Uterus (tissue), 2 donors: ENCODE measurements at regions not wholly inside any gene's neighbourhood (a gene's known extent, or its start where the extent isn't known, plus 50 kb on each side); places are given as distances from the start of the nearest gene placed in this dataset.

Source experiments
- POLR2A ChIP-seq, 2 donors: fragments of 450-650 bp; IDR thresholded peaks; one replicate each; pipeline ENCODE4 v1.6.1; 2016; ENCODE audit warnings: antibody characterized with exemption in 2 of 2, mild to moderate bottlenecking in 1 of 2, moderate library complexity in 1 of 2
- TF ChIP-seq, protein P1 (sequence below), 4 experiments: fragments of 200-600 bp in 2 of 4; fragments of 450-650 bp in 2 of 4; sonication (generic) in 2 of 4; IDR thresholded peaks; one replicate each; pipeline ENCODE4 v1.5.1; 2016 to 2019; ENCODE audit warnings: antibody characterized with exemption in 4 of 4, mild to moderate bottlenecking in 2 of 4, moderate library complexity in 1 of 4

DNA sequence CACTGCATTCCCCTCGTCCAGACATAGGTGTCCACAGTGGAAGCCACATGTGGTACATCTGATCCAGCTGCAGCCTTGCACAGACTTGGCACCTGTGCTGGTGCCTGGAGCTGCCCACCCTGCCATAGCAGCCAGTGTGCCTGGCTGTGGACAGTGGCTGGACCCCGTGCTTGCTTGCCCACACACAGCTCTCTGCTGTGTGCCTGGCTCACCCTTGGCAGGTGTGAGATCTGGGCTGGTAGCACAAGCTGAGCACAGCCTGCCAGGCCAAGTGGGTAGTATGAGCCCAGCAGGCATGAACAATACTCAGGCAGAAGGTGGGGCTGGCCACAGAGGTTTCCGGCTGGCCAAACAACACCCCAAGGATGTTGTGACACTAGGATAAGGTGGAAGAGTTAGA lies 614.4 kb downstream of the BCKDHB start:
- TF ChIP-seq, protein P1, sequence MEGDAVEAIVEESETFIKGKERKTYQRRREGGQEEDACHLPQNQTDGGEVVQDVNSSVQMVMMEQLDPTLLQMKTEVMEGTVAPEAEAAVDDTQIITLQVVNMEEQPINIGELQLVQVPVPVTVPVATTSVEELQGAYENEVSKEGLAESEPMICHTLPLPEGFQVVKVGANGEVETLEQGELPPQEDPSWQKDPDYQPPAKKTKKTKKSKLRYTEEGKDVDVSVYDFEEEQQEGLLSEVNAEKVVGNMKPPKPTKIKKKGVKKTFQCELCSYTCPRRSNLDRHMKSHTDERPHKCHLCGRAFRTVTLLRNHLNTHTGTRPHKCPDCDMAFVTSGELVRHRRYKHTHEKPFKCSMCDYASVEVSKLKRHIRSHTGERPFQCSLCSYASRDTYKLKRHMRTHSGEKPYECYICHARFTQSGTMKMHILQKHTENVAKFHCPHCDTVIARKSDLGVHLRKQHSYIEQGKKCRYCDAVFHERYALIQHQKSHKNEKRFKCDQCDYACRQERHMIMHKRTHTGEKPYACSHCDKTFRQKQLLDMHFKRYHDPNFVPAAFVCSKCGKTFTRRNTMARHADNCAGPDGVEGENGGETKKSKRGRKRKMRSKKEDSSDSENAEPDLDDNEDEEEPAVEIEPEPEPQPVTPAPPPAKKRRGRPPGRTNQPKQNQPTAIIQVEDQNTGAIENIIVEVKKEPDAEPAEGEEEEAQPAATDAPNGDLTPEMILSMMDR (IDR thresholded peaks at IDR 0.05) = no peak
- no peak for TF ChIP-seq POLR2A (IDR thresholded peaks at IDR 0.05)
